Trophoblast cell (in vitro differentiated cells and primary cell): ENCODE measurements at regions not wholly inside any gene's neighbourhood (a gene's known extent, or its start where the extent isn't known, plus 50 kb on each side); places are given as distances from the start of the nearest gene placed in this dataset.

Source experiments
- DNase-seq, 2 donors: peaks; one replicate each; pipeline ENCODE4 v3.0.0-alpha.2; 2016
- H2AFZ ChIP-seq: 2 replicates; pipeline ENCODE4 v1.6.1; 2013; ENCODE audit warnings: low read length, moderate library complexity, mild to moderate bottlenecking; ENCODE audit not compliant: insufficient read depth, poor library complexity
- H2AK5ac ChIP-seq: 2 replicates; pipeline ENCODE4 v1.6.1; 2013; ENCODE audit warnings: mild to moderate bottlenecking, low read length
- H2BK120ac ChIP-seq: 2 replicates; pipeline ENCODE4 v1.6.1; 2013; ENCODE audit warnings: low read length, mild to moderate bottlenecking, moderate library complexity; ENCODE audit not compliant: insufficient read depth, poor library complexity
- H2BK12ac ChIP-seq: 2 replicates; pipeline ENCODE4 v1.6.1; 2013; ENCODE audit warnings: mild to moderate bottlenecking, low read length, moderate library complexity
- H2BK5ac ChIP-seq: 2 replicates; pipeline ENCODE4 v1.6.1; 2013; ENCODE audit warnings: low read length, low read depth, moderate library complexity, mild to moderate bottlenecking; ENCODE audit not compliant: poor library complexity
- H3K14ac ChIP-seq: 2 replicates; pipeline ENCODE4 v1.6.1; 2013; ENCODE audit warnings: mild to moderate bottlenecking, low read length
- H3K18ac ChIP-seq: 2 replicates; pipeline ENCODE4 v1.6.1; 2013; ENCODE audit warnings: mild to moderate bottlenecking, low read length
- H3K23ac ChIP-seq: 2 replicates; pipeline ENCODE4 v1.6.1; 2013; ENCODE audit warnings: low read length
- H3K27ac ChIP-seq: 2 replicates; pipeline ENCODE4 v1.5.1; 2013; ENCODE audit warnings: low read depth, mild to moderate bottlenecking, inconsistent platforms, low read length, moderate library complexity
- H3K27me3 ChIP-seq: 2 replicates; pipeline ENCODE4 v1.6.1; 2013; ENCODE audit warnings: inconsistent platforms, mild to moderate bottlenecking, low read length, moderate library complexity; ENCODE audit not compliant: insufficient read depth
- H3K36me3 ChIP-seq, 2 experiments: 1 replicate in 1 of 2; 2 replicates in 1 of 2; pipeline ENCODE4 v1.6.1; 2013; ENCODE audit warnings: low read length in 2 of 2, mild to moderate bottlenecking in 2 of 2, moderate library complexity in 1 of 2; ENCODE audit not compliant: insufficient read depth in 2 of 2, control insufficient read depth in 1 of 2
- H3K4ac ChIP-seq: 2 replicates; pipeline ENCODE4 v1.6.1; 2013; ENCODE audit warnings: low read depth, mild to moderate bottlenecking, low read length, moderate library complexity
- H3K4me1 ChIP-seq, 2 experiments: 1 replicate in 1 of 2; 2 replicates in 1 of 2; pipeline ENCODE4 v1.6.1; 2013; ENCODE audit warnings: low read length in 2 of 2, mild to moderate bottlenecking in 2 of 2, moderate library complexity in 1 of 2; ENCODE audit not compliant: insufficient read depth in 2 of 2, control insufficient read depth in 1 of 2
- H3K4me2 ChIP-seq: 2 replicates; pipeline ENCODE4 v1.6.1; 2013; ENCODE audit warnings: inconsistent platforms, mild to moderate bottlenecking, low read length, moderate library complexity
- H3K4me3 ChIP-seq: 2 replicates; pipeline ENCODE4 v1.5.1; 2013; ENCODE audit warnings: mild to moderate bottlenecking, low read depth, low read length, inconsistent platforms
- H3K79me1 ChIP-seq: one replicate; pipeline ENCODE4 v1.6.1; 2013; ENCODE audit warnings: low read length
- H3K79me2 ChIP-seq: 2 replicates; pipeline ENCODE4 v1.6.1; 2013; ENCODE audit warnings: low read length, mild to moderate bottlenecking; ENCODE audit not compliant: control insufficient read depth, insufficient read depth, poor library complexity
- H3K9ac ChIP-seq: 2 replicates; pipeline ENCODE4 v1.6.1; 2013; ENCODE audit warnings: mild to moderate bottlenecking, low read length
- H3K9me3 ChIP-seq: 2 replicates; pipeline ENCODE4 v1.6.1; 2013; ENCODE audit warnings: low read depth, mild to moderate bottlenecking, control low read depth, inconsistent platforms, low read length; ENCODE audit not compliant: insufficient read depth
- H4K12ac ChIP-seq: 2 replicates; pipeline ENCODE4 v1.6.1; 2013; ENCODE audit warnings: low read depth, mild to moderate bottlenecking, low read length, moderate library complexity
- H4K8ac ChIP-seq: 2 replicates; pipeline ENCODE4 v1.6.1; 2013; ENCODE audit warnings: low read depth, mild to moderate bottlenecking, low read length, moderate library complexity
- H4K91ac ChIP-seq: one replicate; pipeline ENCODE4 v1.6.1; 2013; ENCODE audit warnings: low read depth, mild to moderate bottlenecking, low read length, moderate library complexity
- WGBS: extraction: QIAGEN DNeasy Blood & Tissue Kit; methylation state at CpG from one replicate; pipeline ENCODE4 v1.1.7; 2013; ENCODE audit warnings: missing lambda C conversion rate; ENCODE audit not compliant: insufficient read length, insufficient coverage; ENCODE audit errors: extremely low coverage; 5-methylcytosine and 5-hydroxymethylcytosine counted together

- WGBS = no CpG with 5 or more reads among the region's 6 CpGs
- no peaks in the 10 kb centered on the region for H3K79me1 ChIP-seq
- H3K27me3 ChIP-seq = no peaks in the 10 kb centered on the region
- H4K8ac ChIP-seq = no peak overlapping the region
- peaks cover 2% of the 10 kb centered on the region for H3K9me3 ChIP-seq
- no peaks in the 10 kb centered on the region for H3K36me3 ChIP-seq
- H3K4me3 ChIP-seq = no peak overlapping the region
- H4K91ac ChIP-seq = no peak overlapping the region
- H3K4ac ChIP-seq = no peak overlapping the region
- H2BK12ac ChIP-seq = no peak overlapping the region
- H3K23ac ChIP-seq = no peak overlapping the region
- no peak overlapping the region for H4K12ac ChIP-seq
- no peak overlapping the region for H2BK5ac ChIP-seq
- DNase-seq = no peak
- H3K4me2 ChIP-seq = no peak overlapping the region
- no peak overlapping the region for H3K27ac ChIP-seq
- no peak overlapping the region for H3K14ac ChIP-seq
- no peak overlapping the region for H2AFZ ChIP-seq
- H2BK120ac ChIP-seq = no peak overlapping the region
- H3K9ac ChIP-seq = no peak overlapping the region
- H3K79me2 ChIP-seq = no peaks in the 10 kb centered on the region
- H3K18ac ChIP-seq = no peak overlapping the region
- no peaks in the 10 kb centered on the region for H3K4me1 ChIP-seq
- no peak overlapping the region for H2AK5ac ChIP-seq
Measured at GRCh38 chr4:111814961-111815360, 330.3 kb upstream of the FAM241A start.

- no peak overlapping the region for H2BK120ac ChIP-seq
- H3K9ac ChIP-seq = no peak overlapping the region
- no peak overlapping the region for H3K4me2 ChIP-seq
- H3K4me1 ChIP-seq = no peaks in the 10 kb centered on the region
- peak; percentile 23 to 80 for DNase-seq
- H3K9me3 ChIP-seq = peaks cover 2% of the 10 kb centered on the region
- no peak overlapping the region for H2AK5ac ChIP-seq
- H3K14ac ChIP-seq = no peak overlapping the region
- H3K79me1 ChIP-seq = no peaks in the 10 kb centered on the region
- no peak overlapping the region for H2BK12ac ChIP-seq
- no peaks in the 10 kb centered on the region for H3K36me3 ChIP-seq
- no peak overlapping the region for H2AFZ ChIP-seq
- no peak overlapping the region for H4K12ac ChIP-seq
- no peak overlapping the region for H4K8ac ChIP-seq
- H2BK5ac ChIP-seq = no peak overlapping the region
- H3K18ac ChIP-seq = no peak overlapping the region
- no peaks in the 10 kb centered on the region for H3K27me3 ChIP-seq
- H3K4me3 ChIP-seq = no peak overlapping the region
- H3K27ac ChIP-seq = no peak overlapping the region
- H3K23ac ChIP-seq = no peak overlapping the region
- H3K4ac ChIP-seq = no peak overlapping the region
- no peaks in the 10 kb centered on the region for H3K79me2 ChIP-seq
- no peak overlapping the region for H4K91ac ChIP-seq
Measured at GRCh38 chr4:111821342-111821741, 323.9 kb upstream of the FAM241A start.

- Histone ChIP-seq H3K4me2 (no peak overlapping the region), H4K91ac (no peak overlapping the region), H3K27me3 (no peaks in the 10 kb centered on the region), H3K79me1 (no peaks in the 10 kb centered on the region), H2BK5ac (no peak overlapping the region), H4K12ac (no peak overlapping the region), H3K4me3 (no peak overlapping the region), H3K9me3 (peaks cover 2% of the 10 kb centered on the region), H2AK5ac (no peak overlapping the region), H3K36me3 (no peaks in the 10 kb centered on the region), H2BK120ac (no peak overlapping the region), H3K18ac (no peak overlapping the region), H2AFZ (no peak overlapping the region), H3K27ac (no peak overlapping the region), H3K14ac (no peak overlapping the region), H3K4me1 (no peaks in the 10 kb centered on the region), H3K4ac (no peak overlapping the region), H3K23ac (no peak overlapping the region), H4K8ac (no peak overlapping the region), H2BK12ac (peak overlapping the region; percentile 71), H3K79me2 (no peaks in the 10 kb centered on the region), H3K9ac (no peak overlapping the region)
- no peak for DNase-seq
- no CpG with 5 or more reads among the region's 3 CpGs for WGBS
Measured at GRCh38 chr4:111836601-111837000, 308.7 kb upstream of the FAM241A start.

- H3K79me1 ChIP-seq = no peaks in the 10 kb centered on the region
- no CpG with 5 or more reads among the region's 2 CpGs for WGBS
- H3K79me2 ChIP-seq = no peaks in the 10 kb centered on the region
- H3K27me3 ChIP-seq = no peaks in the 10 kb centered on the region
- no peak overlapping the region for H3K23ac ChIP-seq
- no peak overlapping the region for H3K27ac ChIP-seq
- no peaks in the 10 kb centered on the region for H3K36me3 ChIP-seq
- H2BK12ac ChIP-seq = no peak overlapping the region
- no peaks in the 10 kb centered on the region for H3K4me1 ChIP-seq
- H3K9me3 ChIP-seq = peaks cover 2% of the 10 kb centered on the region
- no peak overlapping the region for H3K18ac ChIP-seq
- no peak overlapping the region for H3K14ac ChIP-seq
- H2BK5ac ChIP-seq = no peak overlapping the region
- H3K4ac ChIP-seq = no peak overlapping the region
- no peak overlapping the region for H4K12ac ChIP-seq
- H3K4me3 ChIP-seq = no peak overlapping the region
- no peak overlapping the region for H3K4me2 ChIP-seq
- H2AK5ac ChIP-seq = no peak overlapping the region
- H4K8ac ChIP-seq = no peak overlapping the region
- no peak overlapping the region for H2AFZ ChIP-seq
- peak; percentile 40 to 57 for DNase-seq
- H3K9ac ChIP-seq = no peak overlapping the region
- H2BK120ac ChIP-seq = no peak overlapping the region
- H4K91ac ChIP-seq = no peak overlapping the region
Measured at GRCh38 chr4:111837761-111838160, 307.5 kb upstream of the FAM241A start.
